GM23338 (cell line): ENCODE measurements at regions not wholly inside any gene's neighbourhood (a gene's known extent, or its start where the extent isn't known, plus 50 kb on each side); places are given as distances from the start of the nearest gene placed in this dataset.

Experiments
- CREB1 ChIP-seq: fragments of 250-450 bp; sonication (Bioruptor Pico); IDR thresholded peaks from 2 replicates; pipeline ENCODE4 v1.5.0; 2020; ENCODE audit warnings: low read depth, mild to moderate bottlenecking, moderate library complexity
- EZH2phosphoT487 ChIP-seq: fragments of 200-600 bp; sonication (generic); IDR thresholded peaks from one replicate; pipeline ENCODE4 v1.8.1; 2018; ENCODE audit warnings: antibody characterized with exemption; ENCODE audit not compliant: unreplicated experiment
- JUNB ChIP-seq: IDR thresholded peaks from one replicate; pipeline ENCODE4 v1.6.1; 2016; ENCODE audit warnings: antibody characterized with exemption; ENCODE audit not compliant: unreplicated experiment
- NANOG ChIP-seq: IDR thresholded peaks from 2 replicates; pipeline ENCODE4 v1.6.1; 2016; ENCODE audit warnings: antibody characterized with exemption, borderline replicate concordance
- POLR2AphosphoS5 ChIP-seq: IDR thresholded peaks from 2 replicates; pipeline ENCODE4 v1.6.1; 2016; ENCODE audit warnings: antibody characterized with exemption, low read depth
- REST ChIP-seq: IDR thresholded peaks from one replicate; pipeline ENCODE4 v1.6.1; 2018; ENCODE audit warnings: antibody characterized with exemption; ENCODE audit not compliant: unreplicated experiment
- ZNF331 ChIP-seq: fragments of 250-450 bp; sonication (Bioruptor Pico); IDR thresholded peaks from 2 replicates; pipeline ENCODE4 v1.5.0; 2020; ENCODE audit warnings: low read depth, mild to moderate bottlenecking, moderate library complexity
- ZNF462 ChIP-seq: fragments of 250-450 bp; sonication (Bioruptor Pico); IDR thresholded peaks from 2 replicates; pipeline ENCODE4 v1.5.0; 2020; ENCODE audit warnings: mild to moderate bottlenecking, moderate library complexity
- TF ChIP-seq, protein P1 (sequence below), 2 experiments: fragments of 200-600 bp in 1 of 2; sonication (generic) in 1 of 2; conservative IDR thresholded peaks; 2 replicates each; pipeline versions ENCODE4 v1.5.1 to v1.6.1; 2016 to 2017; ENCODE audit warnings: antibody characterized with exemption in 2 of 2, low read depth in 2 of 2, mild to moderate bottlenecking in 2 of 2, moderate library complexity in 1 of 2

GRCh38 chr3:6803619-6804018 lies 57.3 kb upstream of the GRM7 start (continued):
- TF ChIP-seq ZNF462 (CRISPR knock-in tag), result no peak
- no peak for TF ChIP-seq REST
- no peak for TF ChIP-seq NANOG
- no peak for TF ChIP-seq CREB1 (CRISPR knock-in tag)
- no peak for TF ChIP-seq JUNB
- no peak for TF ChIP-seq EZH2phosphoT487
- TF ChIP-seq POLR2AphosphoS5, result no peak
- no peak for TF ChIP-seq ZNF331 (CRISPR knock-in tag)
- TF ChIP-seq, protein P1, sequence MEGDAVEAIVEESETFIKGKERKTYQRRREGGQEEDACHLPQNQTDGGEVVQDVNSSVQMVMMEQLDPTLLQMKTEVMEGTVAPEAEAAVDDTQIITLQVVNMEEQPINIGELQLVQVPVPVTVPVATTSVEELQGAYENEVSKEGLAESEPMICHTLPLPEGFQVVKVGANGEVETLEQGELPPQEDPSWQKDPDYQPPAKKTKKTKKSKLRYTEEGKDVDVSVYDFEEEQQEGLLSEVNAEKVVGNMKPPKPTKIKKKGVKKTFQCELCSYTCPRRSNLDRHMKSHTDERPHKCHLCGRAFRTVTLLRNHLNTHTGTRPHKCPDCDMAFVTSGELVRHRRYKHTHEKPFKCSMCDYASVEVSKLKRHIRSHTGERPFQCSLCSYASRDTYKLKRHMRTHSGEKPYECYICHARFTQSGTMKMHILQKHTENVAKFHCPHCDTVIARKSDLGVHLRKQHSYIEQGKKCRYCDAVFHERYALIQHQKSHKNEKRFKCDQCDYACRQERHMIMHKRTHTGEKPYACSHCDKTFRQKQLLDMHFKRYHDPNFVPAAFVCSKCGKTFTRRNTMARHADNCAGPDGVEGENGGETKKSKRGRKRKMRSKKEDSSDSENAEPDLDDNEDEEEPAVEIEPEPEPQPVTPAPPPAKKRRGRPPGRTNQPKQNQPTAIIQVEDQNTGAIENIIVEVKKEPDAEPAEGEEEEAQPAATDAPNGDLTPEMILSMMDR (conservative IDR thresholded peaks at IDR 0.05; ENCODE audit: low read depth in 2 of 2), result no peak
